IMR-90 (cell line): ENCODE measurements at regions not wholly inside any gene's neighbourhood (a gene's known extent, or its start where the extent isn't known, plus 50 kb on each side); places are given as distances from the start of the nearest gene placed in this dataset.

ENCODE experiments used
- ATAC-seq: fragments of 200-7000 bp; cut with Tn5 transposase; 2 replicates; pipeline ENCODE4 v1.9.1; 2020; ENCODE audit warnings: low read depth, mild to moderate bottlenecking, moderate library complexity
- BruUV-seq: library from RNA; stranded (reverse); fragments of 400-500 nt; replicated peaks from 2 replicates; lab custom pipeline; 2021; lab: Mats Ljungman, UMichigan
- CTCF ChIA-PET: fragments of 300-600 bp; formaldehyde crosslinking; extraction: SDS; loops from one replicate; lab custom pipeline; 2021; ENCODE audit warnings: antibody characterized with exemption; lab: Yijun Ruan, JAX
- POLR2A ChIA-PET: fragments of 300-600 bp; sonication (Branson Sonifier 250); formaldehyde crosslinking; loops from one replicate; lab custom pipeline; 2022; ENCODE audit warnings: antibody characterized with exemption; ENCODE audit not compliant: unreplicated experiment; lab: Charles Lee
- DNase-seq: peaks from one replicate; pipeline ENCODE4 v3.0.0; 2013
- H2AFZ ChIP-seq: replicated peaks from 2 replicates; pipeline ENCODE3; 2013; ENCODE audit warnings: low read length, mild to moderate bottlenecking; ENCODE audit not compliant: poor library complexity
- H2AK5ac ChIP-seq: 2 replicates; pipeline ENCODE4 v1.6.1; 2013; ENCODE audit warnings: low read depth, low read length, inconsistent platforms
- H2AK9ac ChIP-seq: replicated peaks from 2 replicates; pipeline ENCODE3; 2013; ENCODE audit warnings: mild to moderate bottlenecking, low read depth, low read length, moderate library complexity; ENCODE audit not compliant: poor library complexity
- H2BK120ac ChIP-seq: 2 replicates; pipeline ENCODE4 v1.6.1; 2013; ENCODE audit warnings: low read depth, low read length, inconsistent platforms
- H2BK15ac ChIP-seq: 3 replicates; pipeline ENCODE4 v1.6.1; 2013; ENCODE audit warnings: low read depth, low read length, inconsistent platforms
- H2BK20ac ChIP-seq: 2 replicates; pipeline ENCODE4 v1.6.1; 2013; ENCODE audit warnings: low read depth, mild to moderate bottlenecking, inconsistent platforms, low read length, moderate library complexity
- H2BK5ac ChIP-seq: 2 replicates; pipeline ENCODE4 v1.6.1; 2013; ENCODE audit warnings: mild to moderate bottlenecking, low read depth, low read length, inconsistent platforms; ENCODE audit not compliant: poor library complexity, severe bottlenecking
- H3K14ac ChIP-seq: replicated peaks from 2 replicates; pipeline ENCODE4 v1.6.1; 2013; ENCODE audit warnings: low read depth, low read length, inconsistent platforms
- H3K18ac ChIP-seq: 2 replicates; pipeline ENCODE4 v1.6.1; 2013; ENCODE audit warnings: low read depth, low read length, control low read depth
- H3K23ac ChIP-seq: 2 replicates; pipeline ENCODE4 v1.6.1; 2013; ENCODE audit warnings: low read depth, low read length, inconsistent platforms
- H3K27ac ChIP-seq: 2 replicates; pipeline ENCODE4 v1.5.1; 2013; ENCODE audit warnings: mild to moderate bottlenecking, control low read depth, low read length; ENCODE audit not compliant: insufficient read depth
- H3K27me3 ChIP-seq: 2 replicates; pipeline ENCODE4 v1.6.1; 2013; ENCODE audit warnings: low read length; ENCODE audit not compliant: control insufficient read depth, insufficient read depth
- H3K36me3 ChIP-seq: 2 replicates; pipeline ENCODE4 v1.6.1; 2013; ENCODE audit warnings: low read length, mixed read lengths; ENCODE audit not compliant: control insufficient read depth, insufficient read depth
- H3K4ac ChIP-seq: 2 replicates; pipeline ENCODE4 v1.6.1; 2013; ENCODE audit warnings: low read depth, low read length, inconsistent platforms
- H3K4me1 ChIP-seq: 2 replicates; pipeline ENCODE4 v1.6.1; 2013; ENCODE audit warnings: low read length, mixed read lengths; ENCODE audit not compliant: control insufficient read depth, insufficient read depth
- H3K4me2 ChIP-seq: 2 replicates; pipeline ENCODE4 v1.6.1; 2013; ENCODE audit warnings: low read depth, mild to moderate bottlenecking, control low read depth, low read length, moderate library complexity
- H3K4me3 ChIP-seq: 2 replicates; pipeline ENCODE4 v1.5.1; 2013; ENCODE audit warnings: low read depth, mild to moderate bottlenecking, control low read depth, low read length, moderate library complexity; ENCODE audit not compliant: insufficient read depth
- H3K56ac ChIP-seq: 2 replicates; pipeline ENCODE4 v1.6.1; 2013; ENCODE audit warnings: low read length, inconsistent platforms; ENCODE audit not compliant: insufficient read depth; ENCODE audit errors: extremely low read depth
- H3K79me1 ChIP-seq, 2 experiments: 2 replicates each; pipeline ENCODE4 v1.6.1; 2013; ENCODE audit warnings: low read length in 2 of 2, inconsistent platforms in 1 of 2, low read depth in 1 of 2
- H3K9ac ChIP-seq: 2 replicates; pipeline ENCODE4 v1.6.1; 2013; ENCODE audit warnings: low read depth, low read length, control low read depth
- H3K9me1 ChIP-seq: 2 replicates; pipeline ENCODE4 v1.6.1; 2013; ENCODE audit warnings: low read length, inconsistent platforms; ENCODE audit not compliant: insufficient read depth
- H3K9me3 ChIP-seq: 2 replicates; pipeline ENCODE4 v1.6.1; 2013; ENCODE audit warnings: low read length; ENCODE audit not compliant: control insufficient read depth, insufficient read depth
- H4K20me1 ChIP-seq: 2 replicates; pipeline ENCODE4 v1.6.1; 2013; ENCODE audit warnings: low read length, inconsistent platforms; ENCODE audit not compliant: insufficient read depth
- H4K5ac ChIP-seq: 2 replicates; pipeline ENCODE4 v1.6.1; 2013; ENCODE audit warnings: mild to moderate bottlenecking, low read depth, low read length, control low read depth
- H4K8ac ChIP-seq, 2 experiments: 2 replicates each; pipeline ENCODE4 v1.6.1; 2013; ENCODE audit warnings: low read depth in 2 of 2, low read length in 2 of 2, control low read depth in 1 of 2, inconsistent platforms in 1 of 2
- H4K91ac ChIP-seq: 2 replicates; pipeline ENCODE4 v1.6.1; 2013; ENCODE audit warnings: low read depth, low read length, inconsistent platforms; ENCODE audit not compliant: insufficient read depth
- FOS ChIP-seq: fragments of 150-350 bp; IDR thresholded peaks from 2 replicates; pipeline ENCODE4 v1.6.1; 2016; ENCODE audit warnings: low read depth, low read length
- MXI1 ChIP-seq: IDR thresholded peaks from 2 replicates; pipeline ENCODE4 v1.6.1; 2012; ENCODE audit warnings: low read depth, mild to moderate bottlenecking, low read length, moderate library complexity, borderline replicate concordance
- NFE2L2 ChIP-seq: fragments of 150-350 bp; IDR thresholded peaks from 2 replicates; pipeline ENCODE4 v1.6.1; 2016; ENCODE audit warnings: low read depth, mild to moderate bottlenecking, low read length
- RAD21 ChIP-seq: IDR thresholded peaks from 2 replicates; pipeline ENCODE4 v1.6.1; 2012; ENCODE audit warnings: low read length, improper control_type of control experiment
- RCOR1 ChIP-seq: IDR thresholded peaks from 2 replicates; pipeline ENCODE4 v1.6.1; 2012; ENCODE audit warnings: mild to moderate bottlenecking, low read length, improper control_type of control experiment; ENCODE audit not compliant: insufficient replicate concordance
- SMC3 ChIP-seq: fragments of 150-350 bp; IDR thresholded peaks from 2 replicates; pipeline ENCODE4 v1.6.1; 2016; ENCODE audit warnings: low read depth, mild to moderate bottlenecking, antibody characterized with exemption, low read length, moderate library complexity
- USF2 ChIP-seq: fragments of 150-350 bp; IDR thresholded peaks from 2 replicates; pipeline ENCODE4 v1.6.1; 2017; ENCODE audit warnings: mild to moderate bottlenecking, antibody characterized with exemption, low read length, low read depth
- WGBS, 2 experiments: methylation state at CpG; one replicate each; pipeline versions ENCODE4 v1.1.5 to v1.1.7; 2013; ENCODE audit warnings: missing lambda C conversion rate in 2 of 2; ENCODE audit not compliant: insufficient read length in 1 of 2; ENCODE audit errors: extremely low coverage in 2 of 2; 5-methylcytosine and 5-hydroxymethylcytosine counted together
- dilution Hi-C: fragments of 300-500 bp; cut with HindIII; formaldehyde crosslinking; loops from one replicate; pipeline ENCODE4 v1.14.3; 2018; ENCODE audit warnings: low sequenced_read_pairs; ENCODE audit not compliant: unreplicated experiment
- in situ Hi-C: fragments of 300-500 bp; cut with MboI; formaldehyde crosslinking; loops from 3 replicates; pipeline ENCODE4 v1.14.3; 2019; ENCODE audit warnings: low sequenced_read_pairs, inconsistent platforms, mixed read lengths
- intact Hi-C: fragments of 100-400 bp; cut with micrococcal nuclease; formaldehyde crosslinking; loops from 2 replicates; pipeline ENCODE4 v1.10.0; 2022

- H2BK5ac ChIP-seq = no peak overlapping the region
- H3K4me2 ChIP-seq = no peak overlapping the region
- no peak overlapping the region for H4K5ac ChIP-seq
- H3K4me3 ChIP-seq = no peak overlapping the region
- no peak overlapping the region for H4K91ac ChIP-seq
- ChIA-PET POLR2A (no interaction called here), CTCF (no interaction called here)
- H3K27ac ChIP-seq = no peak overlapping the region
- H3K9ac ChIP-seq = no peak overlapping the region
- H3K9me3 ChIP-seq = no peaks in the 10 kb centered on the region
- dilution Hi-C loops = no loop called here
- BruUV-seq = no TSS peak
- H2BK20ac ChIP-seq = no peak overlapping the region
- no peak overlapping the region for H2AK9ac ChIP-seq
- WGBS, 2 experiments = 63% methylated on average over 2 of the region's 3 CpGs; no CpG with 5 or more reads in 1 of the 2 experiments
- no peak overlapping the region for H2AFZ ChIP-seq
- no peak overlapping the region for H3K56ac ChIP-seq
- no peak overlapping the region for H3K23ac ChIP-seq
- no peaks in the 10 kb centered on the region for H3K36me3 ChIP-seq
- TF ChIP-seq NFE2L2 = no peak
- TF ChIP-seq FOS = no peak
- no peak for TF ChIP-seq USF2
- no peak for TF ChIP-seq SMC3
- TF ChIP-seq RAD21 = no peak
- no peak for TF ChIP-seq RCOR1
- no peak for TF ChIP-seq MXI1
- ATAC-seq = no peak
- in situ Hi-C loops = no loop called here
- no peak overlapping the region for H3K4ac ChIP-seq
- no peak overlapping the region for H4K8ac ChIP-seq
- H3K18ac ChIP-seq = no peak overlapping the region
- H3K79me1 ChIP-seq = no peaks in the 10 kb centered on the region
- H4K20me1 ChIP-seq = no peaks in the 10 kb centered on the region
- DNase-seq = no peak
- no peak overlapping the region for H2BK120ac ChIP-seq
- H3K9me1 ChIP-seq = no peaks in the 10 kb centered on the region
- no peaks in the 10 kb centered on the region for H3K4me1 ChIP-seq
- H3K27me3 ChIP-seq = no peaks in the 10 kb centered on the region
- no peak overlapping the region for H2BK15ac ChIP-seq
- H2AK5ac ChIP-seq = no peak overlapping the region
- H3K14ac ChIP-seq = no peak overlapping the region
- intact Hi-C loops = loop anchor here (5.0 kb wide), 1 partner anchor 478 kb away; no protein-coding TSS in a partner anchor
These were observed 206.0 kb upstream of the SUCLG2 start for GRCh38 chr3:67860429-67860828.
